Neural cell (in vitro differentiated cells): ENCODE measurements at regions not wholly inside any gene's neighbourhood (a gene's known extent, or its start where the extent isn't known, plus 50 kb on each side); places are given as distances from the start of the nearest gene placed in this dataset.

Source experiments
- CTCF ChIP-seq: fragments of 450-650 bp; IDR thresholded peaks from 2 replicates; pipeline ENCODE4 v1.5.1; 2014; ENCODE audit warnings: antibody characterized with exemption, mild to moderate bottlenecking, moderate library complexity; ENCODE audit not compliant: poor library complexity, severe bottlenecking
- EP300 ChIP-seq: fragments of 450-650 bp; conservative IDR thresholded peaks from 2 replicates; pipeline ENCODE4 v1.6.1; 2014; ENCODE audit warnings: antibody characterized with exemption, mild to moderate bottlenecking, moderate library complexity; ENCODE audit not compliant: poor library complexity, severe bottlenecking
- EZH2 ChIP-seq: fragments of 200-600, 300-800 bp; shearing (Covaris generic), sonication (generic); IDR thresholded peaks from 2 replicates; pipeline ENCODE4 v1.6.1; 2014; ENCODE audit warnings: antibody characterized with exemption, low read length, borderline replicate concordance, mild to moderate bottlenecking; ENCODE audit not compliant: insufficient read depth, poor library complexity, severe bottlenecking

DNA sequence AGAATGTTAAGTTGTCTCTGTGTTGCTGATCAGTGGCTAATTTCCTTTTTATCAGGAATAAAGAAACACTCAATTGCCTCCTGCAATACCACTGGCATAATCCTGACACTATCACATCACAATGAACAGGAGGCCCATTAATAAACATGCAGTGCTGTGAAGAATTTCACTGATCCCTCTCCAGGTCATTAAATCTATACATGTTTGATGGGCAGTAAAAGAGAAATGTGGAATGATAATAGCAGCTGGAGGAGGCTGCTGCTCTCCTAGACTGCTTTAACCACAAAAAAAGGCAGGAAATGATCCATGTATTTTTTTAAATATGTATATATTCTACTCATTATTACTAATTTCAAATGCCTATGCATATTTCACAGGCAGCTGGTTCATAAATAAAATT, 202.1 kb downstream of the CENPC start:
- TF ChIP-seq EZH2 (no peak), CTCF (no peak), EP300 (peak; percentile 38)
